K562 (cell line): ENCODE measurements at regions not wholly inside any gene's neighbourhood (a gene's known extent, or its start where the extent isn't known, plus 50 kb on each side); places are given as distances from the start of the nearest gene placed in this dataset.

Experiments
- ATAC-seq: fragments of 200-7000 bp; cut with Tn5 transposase; 3 replicates; pipeline ENCODE4 v1.9.1; 2020; ENCODE audit warnings: moderate library complexity
- BruUV-seq: library from RNA; stranded (reverse); fragments of 400-500 nt; replicated peaks from 2 replicates; lab custom pipeline; 2021; lab: Mats Ljungman, UMichigan
- CTCF ChIA-PET: fragments of 300-600 bp; formaldehyde crosslinking; extraction: SDS; loops from one replicate; lab custom pipeline; 2021; ENCODE audit warnings: low intra/inter-chr PET ratio; lab: Yijun Ruan, JAX
- POLR2A ChIA-PET: fragments of 300-600, 350-650 bp; sonication (Branson Sonifier 250); formaldehyde crosslinking; extraction: SDS; loops from one replicate; lab custom pipeline; 2021; ENCODE audit warnings: antibody characterized with exemption, inconsistent platforms; lab: Yijun Ruan, JAX
- DNase-seq, 4 experiments: peaks; one replicate each; pipeline versions ENCODE4 v3.0.0 to v3.0.0-alpha.2; 2011 to 2018; ENCODE audit warnings: low spot score in 3 of 4, mixed read lengths in 3 of 4; ENCODE audit errors: extremely low read depth in 1 of 4
- FAIRE-seq: peaks from 2 replicates; lab custom pipeline; 2011; peaks lifted over from hg19 to GRCh38; lab: Jason Lieb, UNC
- H2AFZ ChIP-seq: 2 replicates; pipeline ENCODE4 v1.6.0; 2011; ENCODE audit warnings: low read depth, low read length, control low read depth, inconsistent platforms
- H3K27ac ChIP-seq: fragments of 200-600 bp; 3 replicates; pipeline ENCODE4 v1.8.0; 2011; ENCODE audit warnings: low read depth, mild to moderate bottlenecking, control low read depth, inconsistent platforms, low read length, moderate library complexity, mixed read lengths; ENCODE audit errors: extremely low read depth
- H3K27me3 ChIP-seq, 2 experiments: fragments of 300-600 bp in 1 of 2; 2 replicates in 1 of 2; 3 replicates in 1 of 2; pipeline versions ENCODE4 v1.6.0 to v1.8.0; 2011; ENCODE audit warnings: inconsistent platforms in 2 of 2, low read length in 2 of 2, mild to moderate bottlenecking in 1 of 2, mixed read lengths in 1 of 2, moderate library complexity in 1 of 2; ENCODE audit not compliant: control insufficient read depth in 2 of 2, insufficient read depth in 2 of 2
- H3K36me3 ChIP-seq: fragments of 300-600 bp; 3 replicates; pipeline ENCODE4 v1.8.0; 2011; ENCODE audit warnings: mild to moderate bottlenecking, low read length, inconsistent platforms; ENCODE audit not compliant: control insufficient read depth, insufficient read depth
- H3K4me1 ChIP-seq, 2 experiments: fragments of 200-600 bp in 1 of 2; replicated peaks in 1 of 2; 2 replicates in 1 of 2; 3 replicates in 1 of 2; pipeline versions ENCODE4 v1.5.1 to v1.8.0; 2011; ENCODE audit warnings: inconsistent platforms in 2 of 2, low read length in 2 of 2, mild to moderate bottlenecking in 1 of 2, mixed read lengths in 1 of 2, moderate library complexity in 1 of 2; ENCODE audit not compliant: control insufficient read depth in 2 of 2, insufficient read depth in 2 of 2
- H3K4me2 ChIP-seq: 2 replicates; pipeline ENCODE4 v1.6.1; 2011; ENCODE audit warnings: low read length, control low read depth, inconsistent platforms, mixed read lengths; ENCODE audit not compliant: insufficient read depth
- H3K4me3 ChIP-seq: fragments of 200-600 bp; sonication (generic), shearing (Covaris generic); 2 replicates; pipeline ENCODE4 v1.5.1; 2016; ENCODE audit warnings: control low read depth, inconsistent platforms
- H3K79me2 ChIP-seq: fragments of 200-600 bp; 3 replicates; pipeline ENCODE4 v1.8.0; 2011; ENCODE audit warnings: low read length, inconsistent platforms; ENCODE audit not compliant: control insufficient read depth, insufficient read depth
- H3K9ac ChIP-seq, 2 experiments: 2 replicates each; pipeline versions ENCODE4 v1.6.0 to v1.6.1; 2011; ENCODE audit warnings: low read depth in 2 of 2, low read length in 2 of 2, control low read depth in 1 of 2, inconsistent platforms in 1 of 2, mild to moderate bottlenecking in 1 of 2, mixed read lengths in 1 of 2; ENCODE audit not compliant: insufficient read depth in 1 of 2
- H3K9me1 ChIP-seq: one replicate; pipeline ENCODE4 v1.6.0; 2011; ENCODE audit warnings: inconsistent platforms, mild to moderate bottlenecking, low read length, moderate library complexity; ENCODE audit not compliant: control insufficient read depth, insufficient read depth
- H3K9me3 ChIP-seq: replicated peaks from 2 replicates; pipeline ENCODE4 v1.5.1; 2011; ENCODE audit warnings: low read depth, low read length, inconsistent platforms; ENCODE audit not compliant: control insufficient read depth, insufficient read depth
- H4K20me1 ChIP-seq: replicated peaks from 2 replicates; pipeline ENCODE4 v1.6.1; 2011; ENCODE audit warnings: low read length, inconsistent platforms, mixed read lengths; ENCODE audit not compliant: control insufficient read depth, insufficient read depth
- GABPB2 ChIP-seq: fragments of 250-450 bp; sonication (Bioruptor Pico); conservative IDR thresholded peaks from 2 replicates; pipeline ENCODE4 v1.5.1; 2021; ENCODE audit warnings: mild to moderate bottlenecking
- NR0B1 ChIP-seq: fragments of 450-650 bp; IDR thresholded peaks from one replicate; pipeline ENCODE4 v1.6.1; 2018; ENCODE audit warnings: mild to moderate bottlenecking, moderate library complexity; ENCODE audit not compliant: partially characterized antibody
- NR2C2 ChIP-seq, 2 experiments: fragments of 200-800 bp in 1 of 2; sonication (Bioruptor generic) in 1 of 2; sonication (generic) in 1 of 2; formaldehyde crosslinking in 1 of 2; IDR thresholded peaks; 2 replicates each; pipeline versions ENCODE4 v1.6.1 to v1.8.0; 2016 to 2022; ENCODE audit warnings: mild to moderate bottlenecking in 1 of 2, missing compliant biosample characterization in 1 of 2, missing genetic modification characterization in 1 of 2, missing genetic modification reagents in 1 of 2
- PATZ1 ChIP-seq: fragments of 250-450 bp; sonication (Bioruptor Pico); IDR thresholded peaks from 2 replicates; pipeline ENCODE4 v1.5.0; 2020; ENCODE audit warnings: mild to moderate bottlenecking, borderline replicate concordance
- RBM22 ChIP-seq: fragments of 200-400 bp; formaldehyde crosslinking; IDR thresholded peaks from 2 replicates; pipeline ENCODE4 v1.6.1; 2018; ENCODE audit warnings: low read length, low read depth; ENCODE audit not compliant: poor library complexity, severe bottlenecking
- RHOXF2B ChIP-seq: fragments of 250-450 bp; sonication (Bioruptor Pico); conservative IDR thresholded peaks from 2 replicates; pipeline ENCODE4 v1.5.1; 2021
- SAFB ChIP-seq: fragments of 200-400 bp; formaldehyde crosslinking; IDR thresholded peaks from 2 replicates; pipeline ENCODE4 v1.6.1; 2017; ENCODE audit warnings: low read depth, low read length, borderline replicate concordance
- SMAD1 ChIP-seq: fragments of 150-350 bp; IDR thresholded peaks from 2 replicates; pipeline ENCODE4 v1.6.1; 2014; ENCODE audit warnings: low read length, low read depth; ENCODE audit not compliant: partially characterized antibody
- TAF9B ChIP-seq: fragments of 450-650 bp; IDR thresholded peaks from 2 replicates; pipeline ENCODE4 v1.6.1; 2018; ENCODE audit warnings: mild to moderate bottlenecking; ENCODE audit not compliant: partially characterized antibody
- TBL1XR1 ChIP-seq, 2 experiments: IDR thresholded peaks; 2 replicates each; pipeline ENCODE4 v1.6.1; 2012; ENCODE audit warnings: improper control_type of control experiment in 2 of 2, low read length in 2 of 2, mild to moderate bottlenecking in 1 of 2
- TEAD2 ChIP-seq: fragments of 450-650 bp; IDR thresholded peaks from 2 replicates; pipeline ENCODE4 v1.6.1; 2016; ENCODE audit warnings: missing genetic modification characterization, control low read depth, missing compliant biosample characterization
- TEAD4 ChIP-seq, 2 experiments: sonication (generic) in 1 of 2; formaldehyde crosslinking in 1 of 2; IDR thresholded peaks; 2 replicates each; pipeline versions ENCODE4 v1.6.1 to v1.8.0; 2012 to 2022; ENCODE audit warnings: borderline replicate concordance in 1 of 2, inconsistent platforms in 1 of 2, low read length in 1 of 2, mild to moderate bottlenecking in 1 of 2, missing genetic modification reagents in 1 of 2
- ZFPM2 ChIP-seq: fragments of 250-450 bp; sonication (Bioruptor Pico); IDR thresholded peaks from 2 replicates; pipeline ENCODE4 v1.5.1; 2022; ENCODE audit warnings: mild to moderate bottlenecking
- ZNF23 ChIP-seq: fragments of 250-450 bp; sonication (Bioruptor Pico); IDR thresholded peaks from 2 replicates; pipeline ENCODE4 v1.4.0; 2020; ENCODE audit warnings: mild to moderate bottlenecking
- ZNF263 ChIP-seq: sonication (generic); formaldehyde crosslinking; IDR thresholded peaks from 2 replicates; pipeline ENCODE4 v1.8.0; 2022; ENCODE audit warnings: mild to moderate bottlenecking, missing genetic modification reagents, borderline replicate concordance
- ZNF592 ChIP-seq: fragments of 450-650 bp; IDR thresholded peaks from 2 replicates; pipeline ENCODE4 v1.6.1; 2017; ENCODE audit warnings: antibody characterized with exemption, mild to moderate bottlenecking
- WGBS: fragments of 100-300 bp; shearing (Covaris generic); methylation state at CpG from one replicate; pipeline ENCODE4 v1.1.6; 2016; ENCODE audit warnings: low coverage, mixed read lengths; ENCODE audit not compliant: insufficient coverage; ENCODE audit errors: missing lambda C conversion rate; 5-methylcytosine and 5-hydroxymethylcytosine counted together
- in situ Hi-C: fragments of 300-500 bp; cut with MboI; formaldehyde crosslinking; loops from 4 replicates; pipeline ENCODE4 v1.15.0; 2018; ENCODE audit warnings: inconsistent platforms, mixed read lengths
- intact Hi-C: fragments of 100-400 bp; cut with micrococcal nuclease; formaldehyde crosslinking; loops from 2 replicates; pipeline ENCODE4 v1.14.2; 2022

- CTCF ChIA-PET: no interaction called here
- no peak overlapping the region for H3K4me2 ChIP-seq
- DNase-seq (no peak), ATAC-seq (no peak), FAIRE-seq (no peak)
- H2AFZ ChIP-seq: no peak overlapping the region
- no peaks in the 10 kb centered on the region for H3K4me1 ChIP-seq
- H3K4me3 ChIP-seq: no peak overlapping the region
- no peaks in the 10 kb centered on the region for H3K36me3 ChIP-seq
- no peak overlapping the region for H3K27ac ChIP-seq
- WGBS: 1% methylated on average over 9 of the region's 9 CpGs
- no TSS peak for BruUV-seq
- POLR2A ChIA-PET: interaction anchor here (0.6 kb wide), 1 partner anchor 110 kb away, joined by 3 read pairs; no protein-coding TSS in a partner anchor
- intact Hi-C loops: no loop called here
- H3K27me3 ChIP-seq: no peaks in the 10 kb centered on the region
- in situ Hi-C loops: no loop called here
- H3K9ac ChIP-seq: no peak overlapping the region
- no peaks in the 10 kb centered on the region for H3K9me3 ChIP-seq
- no peaks in the 10 kb centered on the region for H3K79me2 ChIP-seq
- no peaks in the 10 kb centered on the region for H4K20me1 ChIP-seq
- H3K9me1 ChIP-seq: no peaks in the 10 kb centered on the region
- TF ChIP-seq RBM22 (no peak), ZNF263 (no peak), TAF9B (no peak), TEAD2 (tag) (no peak), TBL1XR1 (IDR thresholded peaks at IDR 0.05; ENCODE audit: low read length in 2 of 2) (no peak), PATZ1 (no peak), ZFPM2 (CRISPR knock-in tag) (no peak), RHOXF2B (CRISPR knock-in tag) (no peak), ZNF592 (no peak), NR2C2 (CRISPR knock-in tag; IDR thresholded peaks at IDR 0.05) (no peak), NR2C2 (tag; IDR thresholded peaks at IDR 0.05) (no peak), NR0B1 (no peak), GABPB2 (CRISPR knock-in tag) (no peak), SAFB (no peak), TEAD4 (IDR thresholded peaks at IDR 0.05; ENCODE audit: low read length) (no peak), TEAD4 (CRISPR knock-in tag; IDR thresholded peaks at IDR 0.05; ENCODE audit: borderline replicate concordance) (no peak), ZNF23 (CRISPR knock-in tag) (no peak), SMAD1 (no peak)
These were observed 625.6 kb downstream of the AACS start for GRCh38 chr12:125690841-125691240.
